Inflammatory macrophage treated with lipopolysaccharide for 4 hours (primary cell): ENCODE measurements at regions not wholly inside any gene's neighbourhood (a gene's known extent, or its start where the extent isn't known, plus 50 kb on each side); places are given as distances from the start of the nearest gene placed in this dataset.

Experiments used
- DNase-seq: peaks from one replicate; pipeline ENCODE4 v3.0.0-alpha.2; 2020

GRCh38 chr7:25559581-25560367, 331.5 kb upstream of the NPVF start:
- DNase-seq: no peak

- no peak for DNase-seq
These were observed 334.4 kb upstream of the NPVF start for GRCh38 chr7:25562673-25563182.

DNA sequence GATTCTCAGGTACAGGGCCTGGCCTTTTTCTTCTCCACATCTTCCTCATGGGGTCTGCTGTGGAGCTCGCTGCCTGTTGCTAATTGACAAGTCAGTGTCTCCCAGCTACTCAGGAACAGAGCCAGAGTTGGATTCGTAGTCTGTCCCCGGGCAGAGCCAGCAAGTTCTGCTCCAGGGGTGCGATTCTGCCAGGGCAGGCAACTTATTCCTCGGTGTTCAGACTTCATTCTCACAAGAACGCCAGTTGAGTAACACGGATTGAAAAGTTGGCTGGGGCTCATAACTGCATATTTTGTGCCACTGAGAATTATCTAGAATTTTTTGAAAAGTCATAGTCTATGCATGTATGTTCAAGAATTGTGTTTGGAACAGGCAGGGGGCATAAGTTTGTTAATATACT, 336.7 kb upstream of the NPVF start:
- no peak for DNase-seq

DNA sequence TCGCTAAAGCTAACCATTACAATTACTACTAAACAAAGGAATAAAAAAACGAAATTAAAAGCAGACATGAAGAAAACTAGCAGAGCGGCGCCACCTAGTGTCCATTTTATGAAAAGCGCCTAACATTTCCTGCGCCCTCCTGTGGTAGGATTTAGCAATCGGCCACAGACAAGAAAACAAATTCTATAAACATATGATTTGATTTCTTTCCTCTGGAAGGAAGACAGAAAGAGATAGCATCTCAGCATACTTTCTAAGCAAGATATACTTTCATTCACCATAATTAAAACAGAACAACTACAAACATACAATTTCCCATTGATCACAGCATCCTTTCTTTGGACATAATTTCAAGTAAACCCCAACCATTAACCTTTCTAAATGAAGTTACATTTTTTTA, 337.7 kb upstream of the NPVF start:
- DNase-seq: peak; percentile 51

DNA sequence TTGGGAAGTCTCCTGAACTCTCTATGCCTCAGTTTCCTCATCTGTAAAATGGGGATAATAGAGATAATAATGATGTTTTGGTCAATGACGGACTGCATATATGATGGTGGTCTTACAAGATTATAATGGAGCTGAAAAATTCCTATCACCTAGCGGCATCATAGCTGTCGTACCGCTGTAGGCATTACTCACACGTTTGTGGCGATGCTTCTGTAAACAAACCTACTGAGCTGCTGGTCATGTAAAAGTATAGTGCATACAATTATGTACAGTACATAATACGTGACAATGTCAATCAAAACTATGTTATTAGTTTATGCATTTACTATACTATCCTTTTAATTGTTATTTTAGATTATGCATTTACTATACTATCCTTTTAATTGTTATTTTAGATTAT, 339.1 kb upstream of the NPVF start:
- DNase-seq: no peak

GRCh38 chr7:25569765-25570164, 341.5 kb upstream of the NPVF start:
- DNase-seq: no peak

- no peak for DNase-seq
These were observed 344.1 kb upstream of the NPVF start for GRCh38 chr7:25572423-25572822.

GRCh38 chr7:25574828-25575227, 346.5 kb upstream of the NPVF start:
- no peak for DNase-seq

- no peak for DNase-seq
These were observed 347.3 kb upstream of the NPVF start for GRCh38 chr7:25575634-25576033.

- DNase-seq: no peak
These were observed 350.9 kb upstream of the NPVF start for GRCh38 chr7:25578991-25579777.

DNA sequence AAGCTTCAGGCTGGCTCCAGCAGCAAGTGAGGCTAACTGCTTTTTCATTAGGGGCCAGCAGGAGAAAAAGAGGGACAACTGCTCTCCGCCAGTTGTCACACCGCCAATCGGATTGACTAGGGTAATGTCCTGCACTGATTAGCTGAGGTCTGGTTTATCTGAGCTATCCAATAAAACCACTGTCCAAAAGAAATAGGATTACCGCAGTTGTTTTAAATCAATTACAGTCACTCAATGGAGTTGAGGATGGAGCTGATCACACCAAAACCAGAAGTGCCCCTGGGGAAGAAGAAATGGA, 351.4 kb upstream of the NPVF start:
- no peak for DNase-seq

DNA sequence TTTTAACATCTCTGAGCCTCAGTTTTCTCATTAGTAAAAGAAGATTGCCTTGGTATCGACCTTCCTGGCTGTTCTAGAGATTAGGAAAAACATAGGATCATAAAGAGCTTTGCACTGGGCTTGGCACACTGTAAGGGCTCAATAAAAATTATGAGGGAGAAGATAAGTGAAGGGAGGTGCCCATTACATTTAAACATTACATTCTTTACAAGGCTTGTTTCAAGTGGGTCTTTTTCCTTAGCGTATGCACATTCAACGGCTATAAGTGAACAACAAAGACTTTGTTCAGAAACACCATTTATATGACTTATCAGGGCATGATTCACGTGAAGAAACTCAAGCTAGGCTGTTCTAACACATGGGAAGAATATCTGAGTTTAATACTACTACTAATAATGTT, 351.9 kb upstream of the NPVF start:
- no peak for DNase-seq

GRCh38 chr7:25583621-25584020, 355.3 kb upstream of the NPVF start:
- peak; percentile 2 for DNase-seq

- no peak for DNase-seq
These were observed 356.0 kb upstream of the NPVF start for GRCh38 chr7:25584112-25584938.

DNA sequence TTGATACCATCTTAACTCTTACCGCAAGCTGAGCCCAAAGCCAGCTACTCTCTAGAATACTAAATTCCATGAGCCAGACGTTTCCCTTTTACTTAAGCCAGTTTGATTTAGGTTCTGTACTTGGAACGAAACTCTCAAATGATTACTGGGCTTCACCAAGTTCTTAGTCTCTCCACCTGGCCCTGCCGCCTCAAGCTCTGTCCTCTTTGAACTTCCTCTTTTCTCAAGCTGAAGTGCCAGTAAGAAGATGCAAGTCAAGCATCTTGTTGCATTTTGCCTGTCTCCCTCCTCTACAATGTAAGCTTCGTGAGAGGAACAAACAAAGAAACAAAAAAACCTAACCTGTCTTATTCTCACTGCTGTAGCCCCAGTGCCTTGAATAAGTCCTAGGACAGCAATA, 358.2 kb upstream of the NPVF start:
- DNase-seq: no peak

GRCh38 chr7:25594122-25594521, 365.8 kb upstream of the NPVF start:
- no peak for DNase-seq

- no peak for DNase-seq
These were observed 366.4 kb upstream of the NPVF start for GRCh38 chr7:25594728-25595127.

DNA sequence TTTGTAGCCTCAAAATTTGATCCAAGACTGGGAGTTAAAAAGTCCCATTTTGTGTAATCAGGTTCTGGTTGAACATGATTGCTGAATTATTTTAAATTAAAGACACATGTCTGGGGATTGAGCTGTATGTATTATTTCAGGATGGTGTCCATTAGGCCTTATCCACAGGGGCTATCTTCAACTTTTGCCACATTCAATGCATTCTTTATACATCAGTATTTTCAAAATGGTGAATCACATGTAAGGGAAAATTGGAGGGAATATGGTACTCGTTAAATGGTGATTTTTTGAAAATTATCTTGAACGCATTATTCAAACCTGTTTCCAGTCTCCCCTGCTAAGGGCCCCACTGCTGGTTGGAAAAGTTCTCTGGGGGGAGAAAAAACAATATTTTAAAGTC, 367.7 kb upstream of the NPVF start:
- DNase-seq: no peak

DNA sequence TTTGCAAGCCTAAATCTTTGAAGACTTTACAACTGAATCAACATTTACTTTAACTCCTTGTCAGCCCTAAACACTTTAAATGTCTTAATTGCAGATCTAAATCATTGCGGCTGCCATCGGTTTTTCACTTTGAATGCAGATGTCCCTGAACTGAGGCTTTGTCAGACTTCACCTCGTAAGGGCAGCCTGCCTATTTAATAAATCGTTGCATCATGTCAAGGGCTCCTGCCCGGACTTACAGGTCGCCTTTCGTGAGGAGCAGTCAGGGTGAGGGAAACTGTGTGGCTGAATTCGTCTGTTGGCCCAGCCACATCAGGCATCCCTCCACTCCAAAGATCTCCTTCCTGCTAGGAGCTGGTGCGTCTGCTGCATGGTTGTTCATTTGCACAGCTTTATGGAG, 368.2 kb upstream of the NPVF start:
- no peak for DNase-seq

DNA sequence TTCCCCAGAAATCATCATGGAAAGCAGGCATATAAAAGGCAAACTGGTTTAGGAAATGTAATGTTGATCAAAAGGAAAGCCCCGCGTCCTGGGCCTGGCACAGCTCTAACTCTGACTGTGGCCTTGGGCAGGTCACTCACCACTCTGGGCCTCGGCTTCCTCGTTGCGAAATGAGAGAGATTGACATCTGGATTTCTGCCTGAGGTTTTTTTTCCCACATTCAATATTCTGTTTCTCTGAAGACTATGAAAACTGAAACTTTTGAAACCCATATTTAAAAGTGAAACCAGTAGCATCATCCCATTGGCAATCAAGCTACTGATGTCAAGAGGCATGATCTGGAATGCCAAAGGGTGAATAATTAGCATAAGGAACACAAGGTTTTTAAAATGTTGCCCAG, 369.7 kb upstream of the NPVF start:
- DNase-seq: peak; percentile 74

DNA sequence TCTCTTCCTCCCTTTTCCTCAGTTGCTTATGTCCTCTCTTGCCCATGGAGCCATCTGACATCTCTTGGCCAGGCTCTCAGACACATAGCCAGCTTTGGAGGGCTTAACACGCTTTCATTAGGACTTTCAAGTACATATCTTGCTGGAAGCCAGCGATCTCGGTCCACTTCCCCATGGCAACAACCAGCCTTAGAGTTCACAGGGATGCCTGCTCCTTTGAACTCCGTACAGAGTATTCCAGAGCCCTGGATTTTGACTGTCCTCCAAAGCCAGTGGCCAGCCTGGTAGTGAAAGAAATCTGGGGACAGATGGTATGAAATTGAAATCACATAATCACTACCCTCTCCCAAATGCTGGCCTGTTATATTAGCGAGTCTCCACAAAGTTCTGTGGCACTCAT, 370.5 kb upstream of the NPVF start:
- DNase-seq: no peak

- DNase-seq: no peak
These were observed 372.1 kb upstream of the NPVF start for GRCh38 chr7:25600262-25600920.
